Suppressor macrophage (primary cell): ENCODE measurements at regions not wholly inside any gene's neighbourhood (a gene's known extent, or its start where the extent isn't known, plus 50 kb on each side); places are given as distances from the start of the nearest gene placed in this dataset.

Experiments used
- DNase-seq, 4 experiments: peaks; one replicate each; pipeline ENCODE4 v3.0.0-alpha.2; 2020 to 2022

- DNase-seq, result no peak
Measured at GRCh38 chr9:87290241-87291052, 207.2 kb upstream of the DAPK1 start.

GRCh38 chr9:87292449-87293191 lies 205.0 kb upstream of the DAPK1 start:
- DNase-seq, result no peak

DNA sequence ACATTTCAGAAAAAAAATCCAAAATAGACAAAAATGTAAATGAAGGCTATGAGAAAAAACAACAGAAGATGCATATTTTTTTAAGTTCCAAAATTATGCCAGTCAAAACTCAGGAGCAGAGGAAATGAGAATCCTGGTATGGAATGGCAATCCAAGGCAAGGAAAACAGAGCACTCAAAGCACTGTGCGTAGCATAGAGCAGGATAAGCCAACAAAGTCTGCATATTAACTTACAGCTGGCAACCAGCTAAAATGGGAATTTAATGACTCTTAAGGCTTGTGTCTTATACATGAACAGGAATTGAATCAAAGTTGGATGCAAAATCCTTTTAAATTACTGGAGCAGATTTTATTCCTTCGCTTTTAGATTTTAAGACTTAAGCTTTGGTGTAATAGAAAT lies 203.5 kb upstream of the DAPK1 start:
- DNase-seq, result no peak

GRCh38 chr9:87300915-87301314 lies 196.8 kb upstream of the DAPK1 start:
- DNase-seq, result no peak

GRCh38 chr9:87301371-87301770 lies 196.3 kb upstream of the DAPK1 start:
- no peak for DNase-seq

DNA sequence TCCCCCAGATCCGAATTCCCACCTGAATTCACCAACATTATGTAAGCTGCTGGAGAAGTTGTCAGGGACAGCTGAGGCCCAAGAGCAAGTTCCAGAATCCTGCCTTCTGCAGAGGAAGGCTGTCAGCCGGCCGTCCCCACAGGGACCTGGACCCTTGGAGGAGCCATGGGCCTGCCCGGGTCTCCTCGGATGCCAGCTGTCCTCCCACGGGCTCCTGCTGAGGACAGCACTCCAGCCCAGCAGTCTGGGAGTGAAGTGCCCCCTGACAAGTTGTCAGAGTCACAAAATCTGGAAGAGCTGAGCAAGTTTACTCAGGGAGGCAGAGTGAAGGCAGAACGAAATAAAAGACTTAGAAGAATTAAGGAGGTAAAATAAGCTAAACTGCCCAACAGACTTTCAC lies 192.5 kb upstream of the DAPK1 start:
- no peak for DNase-seq

DNA sequence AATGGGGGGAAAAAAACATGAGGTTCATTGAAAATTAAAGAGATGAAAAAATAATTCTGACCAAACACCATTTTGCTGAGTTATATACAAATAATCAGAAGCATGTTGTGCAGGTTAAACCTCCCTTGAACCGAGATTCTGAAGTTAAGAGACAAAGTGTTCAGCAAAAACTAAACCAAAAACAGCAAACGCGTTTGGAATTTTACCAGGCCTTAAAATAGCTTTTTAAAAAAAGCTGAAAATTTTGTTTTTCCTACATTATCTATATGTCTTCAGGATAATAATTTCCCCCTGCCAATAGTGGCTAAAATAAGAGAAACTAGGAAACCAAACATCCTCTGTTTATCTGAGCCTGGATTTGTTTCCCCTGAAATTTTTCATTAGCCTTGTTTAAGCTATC lies 191.7 kb upstream of the DAPK1 start:
- DNase-seq, result no peak

GRCh38 chr9:87307848-87308247 lies 189.8 kb upstream of the DAPK1 start:
- DNase-seq, result no peak

DNA sequence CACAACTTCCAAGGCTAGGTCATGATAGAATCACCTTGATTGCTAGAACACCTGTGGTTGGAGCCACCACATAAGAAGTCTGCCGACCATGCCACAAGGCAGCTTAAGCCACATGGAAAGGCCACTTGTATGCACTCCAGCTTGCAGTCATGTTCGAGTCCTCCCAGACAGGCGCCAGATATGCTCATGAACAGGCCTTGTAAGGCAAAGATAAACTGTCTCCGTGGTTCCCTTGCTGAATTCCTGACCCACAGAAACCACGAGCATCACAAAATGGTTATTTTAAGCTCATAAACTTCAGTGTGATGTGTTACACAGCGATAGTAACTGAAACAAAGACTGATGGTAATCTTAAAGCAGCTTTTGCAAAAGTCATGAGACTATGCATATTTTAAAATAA lies 188.4 kb upstream of the DAPK1 start:
- DNase-seq, result no peak

GRCh38 chr9:87310827-87311523 lies 186.7 kb upstream of the DAPK1 start:
- DNase-seq, result no peak

GRCh38 chr9:87319656-87320055 lies 178.0 kb upstream of the DAPK1 start:
- DNase-seq, result no peak

DNA sequence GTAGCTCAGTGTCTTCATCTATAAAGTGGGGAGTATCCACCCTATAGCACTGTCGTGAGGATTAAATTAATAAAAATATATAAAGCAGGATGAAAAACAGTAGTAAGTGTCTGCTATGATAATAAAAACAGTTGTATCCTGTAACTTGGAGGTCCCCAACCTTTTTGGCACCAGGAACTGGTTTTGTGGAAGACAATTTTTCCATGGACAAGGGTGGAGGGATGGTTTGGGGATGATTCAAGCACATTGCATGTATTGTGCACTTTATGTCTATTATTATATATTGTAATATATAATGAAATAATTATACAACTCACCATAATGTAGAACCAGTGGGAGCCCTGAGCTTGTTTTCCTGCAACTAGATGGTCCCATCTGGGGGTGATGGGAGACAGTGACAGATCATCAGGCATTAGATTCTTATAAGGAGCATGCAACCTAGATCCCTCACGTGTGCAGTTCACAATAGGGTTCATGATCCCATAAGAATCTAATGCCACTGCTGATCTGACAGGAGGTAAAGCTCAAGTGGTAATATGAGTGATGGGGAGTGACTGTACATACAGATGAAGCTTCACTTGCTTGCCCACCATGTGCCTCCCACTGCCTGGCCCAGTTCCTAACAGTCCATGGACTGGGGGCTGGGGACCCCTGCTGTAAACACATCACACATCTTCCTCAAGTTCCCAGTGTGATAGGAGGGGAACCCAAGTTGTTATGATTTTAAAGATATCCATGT lies 177.4 kb upstream of the DAPK1 start:
- DNase-seq, result no peak

DNA sequence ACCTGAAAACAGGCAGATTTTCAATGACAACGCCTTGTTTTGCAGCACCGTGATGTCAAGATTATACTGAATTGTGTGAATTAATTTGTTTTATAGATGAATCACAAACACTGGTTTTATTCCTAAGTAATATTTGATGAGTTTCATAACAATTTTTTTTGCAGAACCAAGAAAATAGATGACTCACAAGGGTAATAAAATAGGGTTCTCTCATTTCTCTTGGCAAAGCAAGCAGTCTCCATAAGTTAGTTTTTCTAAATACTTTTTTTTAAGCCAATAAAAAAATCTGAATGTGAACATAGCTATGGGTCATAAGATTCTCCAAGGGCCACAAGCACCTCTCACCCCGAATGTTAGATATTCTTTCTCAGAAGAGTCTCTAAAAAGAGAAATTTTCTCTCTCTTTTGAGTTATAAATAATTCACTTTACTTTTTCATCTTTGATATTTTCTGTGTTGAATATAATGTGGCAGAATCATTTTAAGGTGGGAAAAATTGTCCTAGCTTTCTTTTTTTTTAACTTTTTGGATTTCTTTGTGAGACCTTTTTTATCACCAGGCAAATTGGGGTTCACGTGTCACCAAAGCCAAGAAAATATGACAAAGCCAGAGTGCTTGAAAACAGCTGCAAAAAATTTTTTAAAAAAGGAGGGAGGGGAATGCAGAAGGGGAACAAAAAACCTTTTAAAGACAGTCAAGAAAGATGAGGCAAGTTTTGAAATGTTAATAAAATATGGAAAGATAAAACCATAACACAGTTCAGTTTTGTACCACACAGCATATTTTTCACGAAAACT lies 174.6 kb upstream of the DAPK1 start:
- DNase-seq, result peak in 1 of 4 experiments; percentile 12

DNA sequence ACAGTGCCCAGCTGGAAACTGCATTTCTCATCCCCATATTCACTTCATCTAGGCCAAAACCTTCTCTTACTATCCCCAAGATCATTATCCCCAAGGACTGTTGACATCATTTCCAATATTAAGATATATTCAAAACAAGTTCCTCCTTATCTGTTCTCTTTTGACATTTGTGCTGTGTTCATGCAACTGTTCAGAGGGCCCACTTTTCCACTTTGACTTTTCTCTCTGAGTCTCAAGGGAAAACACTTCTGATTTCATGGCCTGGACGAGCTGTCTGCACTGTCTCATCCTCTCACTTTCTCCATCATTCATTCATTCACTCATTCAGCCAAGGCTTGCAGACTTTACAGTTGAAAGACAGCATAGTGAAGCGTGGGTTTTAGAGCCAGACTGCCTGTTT lies 173.7 kb upstream of the DAPK1 start:
- DNase-seq, result no peak

DNA sequence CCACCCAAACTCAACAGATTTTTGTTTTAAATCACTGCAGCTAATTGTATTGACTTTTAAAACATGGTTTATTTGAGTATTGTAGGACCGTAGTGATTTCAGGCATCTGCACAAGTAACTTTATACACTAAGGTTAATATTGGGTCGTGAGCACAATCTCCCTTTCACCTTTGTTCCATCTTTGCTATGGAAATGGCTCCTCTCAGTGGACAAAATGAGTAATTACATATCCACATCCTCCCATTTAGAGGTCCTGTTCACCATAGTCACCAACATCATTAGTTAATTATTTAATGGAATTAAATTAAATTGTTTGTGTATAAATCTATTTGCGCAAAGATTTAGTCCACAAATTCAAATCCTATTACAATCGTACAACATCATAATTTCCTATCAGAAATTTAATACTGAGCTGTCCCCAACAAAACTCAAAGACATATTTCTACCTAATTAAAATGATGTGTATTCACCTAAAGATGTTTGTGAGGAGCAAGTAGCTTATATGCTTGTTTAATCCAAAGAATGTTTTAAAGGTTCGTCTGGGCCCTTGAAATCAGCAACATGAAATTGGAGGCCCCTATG lies 173.0 kb upstream of the DAPK1 start:
- peak; percentile 23 to 77 (median 59) for DNase-seq

GRCh38 chr9:87327575-87328125 lies 170.0 kb upstream of the DAPK1 start:
- DNase-seq, result no peak

- no peak for DNase-seq
Measured at GRCh38 chr9:87333802-87334201, 163.9 kb upstream of the DAPK1 start.

- DNase-seq, result no peak
Measured at GRCh38 chr9:87334366-87334765, 163.3 kb upstream of the DAPK1 start.

DNA sequence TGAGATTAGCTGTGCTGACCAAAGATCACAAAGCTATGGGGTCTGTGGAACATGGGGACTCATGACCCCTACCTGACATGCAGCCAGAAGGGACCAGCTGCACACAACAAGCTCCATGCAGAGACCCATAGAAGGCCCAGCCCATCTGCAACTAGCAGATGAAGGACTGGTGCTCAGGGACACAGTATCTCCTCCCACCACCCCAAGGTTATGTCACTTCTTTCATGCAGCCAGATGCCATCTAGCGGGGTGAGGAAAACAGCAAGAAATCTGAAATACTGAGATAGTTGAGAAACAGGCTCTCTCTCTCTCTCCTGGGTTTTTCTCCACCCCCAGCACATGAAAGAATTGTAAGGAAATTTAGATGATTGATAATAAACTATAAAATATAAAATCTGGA lies 161.3 kb upstream of the DAPK1 start:
- DNase-seq, result peak; percentile 26 to 65 (median 48)

DNA sequence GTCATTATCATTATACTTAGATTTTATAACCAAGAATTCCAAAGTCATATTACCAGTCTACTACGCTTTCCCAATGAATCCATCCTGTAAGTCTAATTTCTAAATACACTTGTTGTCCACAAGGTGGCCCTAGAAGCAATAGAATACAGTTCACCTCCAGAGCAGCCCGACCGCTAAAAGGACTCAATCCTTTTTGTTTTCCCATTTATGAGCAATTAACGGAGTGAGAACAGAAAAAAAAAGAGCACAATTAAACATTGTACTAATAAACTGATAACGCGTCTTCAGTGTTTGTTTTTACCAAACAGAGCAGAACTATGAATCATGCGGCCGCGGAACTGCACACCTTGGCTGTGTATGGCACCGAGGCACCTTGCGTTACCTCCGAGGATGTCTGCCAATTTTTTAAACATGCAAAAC lies 160.7 kb upstream of the DAPK1 start:
- peak; percentile 65 to 94 (median 76) for DNase-seq
